HepG2 (cell line): ENCODE measurements at regions not wholly inside any gene's neighbourhood (a gene's known extent, or its start where the extent isn't known, plus 50 kb on each side); places are given as distances from the start of the nearest gene placed in this dataset.

Experiments
- ATAC-seq: fragments of 200-7000 bp; cut with Tn5 transposase; 3 replicates; pipeline ENCODE4 v1.9.1; 2020; ENCODE audit warnings: mild to moderate bottlenecking, moderate library complexity
- BruUV-seq: library from RNA; stranded (reverse); fragments of 400-500 nt; replicated peaks from 2 replicates; lab custom pipeline; 2021; lab: Mats Ljungman, UMichigan
- CTCF ChIA-PET: fragments of 300-600 bp; formaldehyde crosslinking; extraction: SDS; loops from one replicate; lab custom pipeline; 2021; ENCODE audit warnings: low total read pairs, inconsistent platforms, low intra/inter-chr PET ratio; lab: Yijun Ruan, JAX
- POLR2A ChIA-PET: fragments of 350-600 bp; sonication (Branson Sonifier 250); formaldehyde crosslinking; loops from one replicate; lab custom pipeline; 2020; ENCODE audit warnings: antibody characterized with exemption, inconsistent platforms; lab: Yijun Ruan, JAX
- DNase-seq: peaks from one replicate; pipeline ENCODE4 v3.0.0-alpha.2; 2015; ENCODE audit warnings: low spot score
- FAIRE-seq: peaks from 3 replicates; lab custom pipeline; 2011; peaks lifted over from hg19 to GRCh38; lab: Jason Lieb, UNC
- H2AFZ ChIP-seq: one replicate; pipeline ENCODE4 v1.6.1; 2011; ENCODE audit warnings: low read length, inconsistent platforms
- H3K27ac ChIP-seq: fragments of 300-600 bp; 3 replicates; pipeline ENCODE4 v1.8.0; 2011; ENCODE audit warnings: mixed run types, mild to moderate bottlenecking, mixed read lengths, low read length, inconsistent platforms; ENCODE audit not compliant: insufficient read depth; ENCODE audit errors: extremely low read length
- H3K27me3 ChIP-seq, 2 experiments: fragments of 200-600 bp in 1 of 2; 2 replicates in 1 of 2; 3 replicates in 1 of 2; pipeline versions ENCODE4 v1.6.0 to v1.8.0; 2011; ENCODE audit warnings: low read length in 2 of 2, mild to moderate bottlenecking in 2 of 2, moderate library complexity in 2 of 2, inconsistent platforms in 1 of 2; ENCODE audit not compliant: insufficient read depth in 2 of 2, control insufficient read depth in 1 of 2
- H3K36me3 ChIP-seq, 2 experiments: fragments of 200-600 bp in 1 of 2; replicated peaks in 1 of 2; 2 replicates in 1 of 2; 3 replicates in 1 of 2; pipeline versions ENCODE4 v1.5.1 to v1.8.0; 2011; ENCODE audit warnings: low read length in 2 of 2, inconsistent platforms in 1 of 2; ENCODE audit not compliant: insufficient read depth in 2 of 2, control insufficient read depth in 1 of 2
- H3K4me1 ChIP-seq: 2 replicates; pipeline ENCODE4 v1.5.1; 2012; ENCODE audit warnings: low read length, inconsistent platforms; ENCODE audit not compliant: insufficient read depth
- H3K4me2 ChIP-seq: 2 replicates; pipeline ENCODE4 v1.6.0; 2011; ENCODE audit warnings: low read depth, low read length, inconsistent platforms
- H3K4me3 ChIP-seq, 3 experiments: fragments of 200-600 bp in 1 of 3; sonication (generic), shearing (Covaris generic) in 1 of 3; replicated peaks in 1 of 3; 2 replicates each; pipeline ENCODE4 v1.5.1; 2011 to 2016; ENCODE audit warnings: low read length in 3 of 3, inconsistent platforms in 2 of 3, low read depth in 2 of 3, mild to moderate bottlenecking in 2 of 3, control low read depth in 1 of 3, mixed read lengths in 1 of 3; ENCODE audit not compliant: insufficient read depth in 1 of 3
- H3K79me2 ChIP-seq: one replicate; pipeline ENCODE4 v1.6.1; 2011; ENCODE audit warnings: low read length, inconsistent platforms; ENCODE audit not compliant: insufficient read depth
- H3K9ac ChIP-seq: 2 replicates; pipeline ENCODE4 v1.6.0; 2011; ENCODE audit warnings: mild to moderate bottlenecking, low read depth, low read length, inconsistent platforms; ENCODE audit not compliant: insufficient read depth
- H3K9me3 ChIP-seq: 2 replicates; pipeline ENCODE4 v1.5.1; 2012; ENCODE audit warnings: mild to moderate bottlenecking, low read length
- H4K20me1 ChIP-seq: 2 replicates; pipeline ENCODE4 v1.6.0; 2011; ENCODE audit warnings: inconsistent platforms, mild to moderate bottlenecking, low read length, moderate library complexity; ENCODE audit not compliant: insufficient read depth
- AKNA ChIP-seq: sonication (generic); formaldehyde crosslinking; IDR thresholded peaks from 2 replicates; pipeline ENCODE4 v1.4.0; 2020; ENCODE audit warnings: missing genetic modification reagents, borderline replicate concordance
- DNMT1 ChIP-seq: sonication (generic); formaldehyde crosslinking; IDR thresholded peaks from 2 replicates; pipeline ENCODE4 v1.5.1; 2020; ENCODE audit warnings: mild to moderate bottlenecking, missing genetic modification reagents
- FOXA1 ChIP-seq, 2 experiments: fragments of 450-650 bp in 1 of 2; sonication (generic) in 1 of 2; formaldehyde crosslinking in 1 of 2; IDR thresholded peaks; 2 replicates each; pipeline versions ENCODE4 v1.4.0 to v1.6.1; 2016 to 2020; ENCODE audit warnings: missing genetic modification reagents in 1 of 2
- GTF3A ChIP-seq: sonication (generic); formaldehyde crosslinking; conservative IDR thresholded peaks from 2 replicates; pipeline ENCODE4 v1.4.0; 2020; ENCODE audit warnings: mild to moderate bottlenecking, missing genetic modification reagents
- MEIS1 ChIP-seq: sonication (generic); formaldehyde crosslinking; IDR thresholded peaks from 2 replicates; pipeline ENCODE4 v1.9.0; 2021; ENCODE audit warnings: mild to moderate bottlenecking, missing genetic modification reagents, moderate library complexity, borderline replicate concordance
- MNT ChIP-seq: fragments of 450-650 bp; IDR thresholded peaks from 2 replicates; pipeline ENCODE4 v1.6.1; 2016
- NFRKB ChIP-seq: fragments of 450-650 bp; IDR thresholded peaks from 2 replicates; pipeline ENCODE4 v1.6.1; 2017
- PHB2 ChIP-seq: fragments of 450-650 bp; IDR thresholded peaks from 2 replicates; pipeline ENCODE4 v1.6.1; 2018; ENCODE audit not compliant: partially characterized antibody
- SIN3A ChIP-seq: IDR thresholded peaks from 2 replicates; pipeline ENCODE4 v1.6.1; 2011; ENCODE audit warnings: low read depth, mild to moderate bottlenecking, control low read depth, low read length, borderline replicate concordance
- ZBED4 ChIP-seq: sonication (generic); formaldehyde crosslinking; IDR thresholded peaks from 2 replicates; pipeline ENCODE4 v1.4.0; 2020; ENCODE audit warnings: missing genetic modification reagents, borderline replicate concordance
- ZNF382 ChIP-seq: sonication (generic); formaldehyde crosslinking; IDR thresholded peaks from 2 replicates; pipeline ENCODE4 v1.5.0; 2020; ENCODE audit warnings: missing genetic modification reagents, mild to moderate bottlenecking, borderline replicate concordance
- ZNF780A ChIP-seq: sonication (generic); formaldehyde crosslinking; IDR thresholded peaks from 2 replicates; pipeline ENCODE4 v1.8.0; 2022; ENCODE audit warnings: mild to moderate bottlenecking, missing genetic modification reagents, moderate library complexity
- ZNF782 ChIP-seq: sonication (generic); formaldehyde crosslinking; IDR thresholded peaks from 2 replicates; pipeline ENCODE4 v1.4.0; 2020; ENCODE audit warnings: missing genetic modification reagents, mild to moderate bottlenecking, borderline replicate concordance
- WGBS: methylation state at CpG from one replicate; pipeline ENCODE4 v1.1.6; 2017; ENCODE audit warnings: low lambda C conversion rate; 5-methylcytosine and 5-hydroxymethylcytosine counted together
- in situ Hi-C: cut with HindIII; loops from 2 replicates; pipeline ENCODE4 v1.10.0; 2017; ENCODE audit warnings: low pct_unique_long_range_greater_than_20kb; ENCODE audit not compliant: extremely low pct_ligation_motif_present
- intact Hi-C: fragments of 100-400 bp; cut with micrococcal nuclease; formaldehyde crosslinking; loops from one replicate; pipeline ENCODE4 v1.10.0; 2022; ENCODE audit not compliant: unreplicated experiment

GRCh38 chr1:58900396-58900795 lies 116.5 kb upstream of the JUN start (continued):
- no peak for TF ChIP-seq AKNA (CRISPR knock-in tag)
- no peak for TF ChIP-seq ZNF780A (CRISPR knock-in tag)
- TF ChIP-seq, all 625 proteins: peak for 0

GRCh38 chr1:58901008-58901407 lies 117.2 kb upstream of the JUN start:
- Histone ChIP-seq H3K9ac (no peak overlapping the region), H3K4me3 (no peak overlapping the region), H3K27me3 (no peaks in the 10 kb centered on the region), H2AFZ (no peak overlapping the region), H3K9me3 (no peaks in the 10 kb centered on the region), H4K20me1 (no peaks in the 10 kb centered on the region), H3K27ac (no peak overlapping the region), H3K79me2 (no peaks in the 10 kb centered on the region), H3K4me2 (no peak overlapping the region), H3K36me3 (no peaks in the 10 kb centered on the region), H3K4me1 (peaks cover 94% of the 10 kb centered on the region)
- ChIA-PET CTCF (no interaction called here), POLR2A (interaction anchor here (0.7 to 4.5 kb wide), 3 partner anchors 17 to 395 kb away, joined by 3 to 38 read pairs (median 24); partner anchors contain the start of genes FGGY and JUN)
- WGBS, result 76% methylated on average over 1 of the region's 1 CpG
- intact Hi-C loops, result loop anchor here (10.0 kb wide), 1 partner anchor 154 kb away; no protein-coding TSS in a partner anchor
- FAIRE-seq (no peak), DNase-seq (peak; percentile 38), ATAC-seq (no peak)
- no TSS peak for BruUV-seq
- in situ Hi-C loops, result no loop called here
- TF ChIP-seq MEIS1 (no peak), DNMT1 (CRISPR knock-in tag) (no peak), ZNF382 (no peak), NFRKB (no peak), ZBED4 (CRISPR knock-in tag) (no peak), MNT (no peak), PHB2 (no peak), ZNF782 (no peak), FOXA1 (IDR thresholded peaks at IDR 0.05) (no peak), FOXA1 (CRISPR knock-in tag; IDR thresholded peaks at IDR 0.05) (peak; percentile 38; the same call in 1 of the 2 replicates), GTF3A (CRISPR knock-in tag) (no peak), SIN3A (no peak)
